ENCODE measurements at regions not wholly inside any gene's neighbourhood (a gene's known extent, or its start where the extent isn't known, plus 50 kb on each side); places are given as distances from the start of the nearest gene placed in this dataset.
"Not testable (repeated sequence)": the region's sequence is repeated elsewhere in the genome, so short reads cannot be mapped to it uniquely, and the experiment has no call there.

GRCh38 chr14:105740961-105741360 is 214.6 kb downstream of the TMEM121 start:
- TF ChIP-seq EZH2phosphoT487 (IDR thresholded peaks at IDR 0.05; ENCODE audit: insufficient read depth, low read depth); EZH2 (IDR thresholded peaks at IDR 0.05; ENCODE audit: insufficient read depth, poor library complexity, severe bottlenecking): not testable (repeated sequence)
